Heart left ventricle (tissue), 16 donors: ENCODE measurements at regions not wholly inside any gene's neighbourhood (a gene's known extent, or its start where the extent isn't known, plus 50 kb on each side); places are given as distances from the start of the nearest gene placed in this dataset.

Experiments
- ATAC-seq, 4 donors: fragments of 200-7000 bp; cut with Tn5 transposase; one replicate each; pipeline ENCODE4 v1.9.1; 2020 to 2022; ENCODE audit warnings: moderate library complexity in 4 of 4, mild to moderate bottlenecking in 3 of 4, moderate number of reproducible peaks in 1 of 4
- DNase-seq, 5 donors: peaks; one replicate each; pipeline ENCODE4 v3.0.0-alpha.2; 2020
- H3K27ac ChIP-seq, 12 donors: fragments of 200-600 bp; sonication (generic) in 4 of 12; one replicate each; pipeline versions ENCODE4 v1.5.0 to v1.8.0; 2016 to 2022; ENCODE audit warnings: mild to moderate bottlenecking in 2 of 12
- H3K27me3 ChIP-seq, 9 donors: fragments of 200-600 bp; sonication (generic) in 2 of 9; one replicate each; pipeline versions ENCODE4 v1.5.1 to v1.8.0; 2016 to 2022; ENCODE audit warnings: mild to moderate bottlenecking in 3 of 9
- H3K36me3 ChIP-seq, 9 donors: fragments of 200-600 bp; sonication (generic) in 2 of 9; one replicate each; pipeline versions ENCODE4 v1.5.0 to v1.8.0; 2018 to 2022; ENCODE audit warnings: mild to moderate bottlenecking in 2 of 9
- H3K4me1 ChIP-seq, 12 donors: fragments of 200-600 bp; sonication (generic) in 4 of 12; one replicate each; pipeline versions ENCODE4 v1.5.0 to v1.8.0; 2016 to 2022; ENCODE audit warnings: mild to moderate bottlenecking in 3 of 12
- H3K4me3 ChIP-seq, 12 donors: fragments of 200-600 bp; sonication (generic) in 4 of 12; one replicate each; pipeline versions ENCODE4 v1.5.0 to v1.8.0; 2017 to 2022; ENCODE audit warnings: mild to moderate bottlenecking in 9 of 12, moderate library complexity in 4 of 12
- H3K9me3 ChIP-seq, 12 donors: fragments of 200-600 bp; sonication (generic) in 4 of 12; one replicate each; pipeline versions ENCODE4 v1.5.0 to v1.8.0; 2016 to 2022; ENCODE audit warnings: mild to moderate bottlenecking in 1 of 12
- POLR2A ChIP-seq, 2 donors: fragments of 450-650 bp; IDR thresholded peaks; one replicate each; pipeline ENCODE4 v1.6.1; 2017; ENCODE audit warnings: antibody characterized with exemption in 2 of 2, mild to moderate bottlenecking in 2 of 2, moderate library complexity in 2 of 2
- WGBS, 4 donors: extraction: QIAGEN DNeasy Blood & Tissue Kit in 2 of 4; methylation state at CpG; one replicate each; pipeline versions ENCODE4 v1.1.5 to v1.1.7; 2013 to 2018; 5-methylcytosine and 5-hydroxymethylcytosine counted together
- intact Hi-C, 10 donors: fragments of 100-400 bp; cut with DNase I; formaldehyde crosslinking; loops; one replicate each; pipeline versions ENCODE4 v1.11.1 to v1.14.2; 2022
- TF ChIP-seq, protein P1 (sequence below), 12 donors: fragments of 200-600 bp; sonication (generic) in 4 of 12; IDR thresholded peaks; one replicate each; pipeline versions ENCODE4 v1.5.0 to v1.8.0; 2018 to 2022; ENCODE audit warnings: antibody characterized with exemption in 12 of 12, mild to moderate bottlenecking in 5 of 12
- donor health status: ischemic (EF 13 %, LVEDD 7.1; RV severe dilation, severe dysfunction).
- donor health status: healthy with polysubstance abuse.
- donor health status: DM: no; HTN: yes; CAD: no.
- donor health status: DM: no; HTN: no; CAD: no.
- donor health status: ischemic (EF 25% LVEDD 6.9; RV normal size, moderate dysfunction).
- donor health status: ischemic (EF 25% LVEDD 5.7; RV mildly dilated, moderate dysfunction).
- donor health status: healthy.
- donor health status: DM: yes; HTN: yes; CAD: no.
- donor health status: ischemic (EF 35%, LVEDD 5.7; RV mildly dilated, moderate dysfunction).
- donor health status: nonischemic (EF 11% LVEDD 7.7; RV severe dilation, severe dysfunction).
- donor health status: DM: yes; HTN: yes; CAD: no.
- donor health status: PGD.
- donor health status: ischemic (EF 29% LVEDD 5.4; RV normal size, mild dysfunction).
- donor health status: nonischemic (EF 23%, LVEDD 6.1; RV moderate dilation, normal function).

GRCh38 chr11:10627291-10627690, 58.8 kb upstream of the LYVE1 start:
- ATAC-seq (no peak), DNase-seq (no peak)
- intact Hi-C loops = loop anchor here in 2 of 10 donors (5.0 to 10.0 kb wide), 2 partner anchors 105 to 108 kb away; no protein-coding TSS in a partner anchor
- H3K4me3 ChIP-seq = no peak overlapping the region
- H3K27me3 ChIP-seq = no peaks in the 10 kb centered on the region
- H3K36me3 ChIP-seq = peaks cover 0 to 4% (median 0%) of the 10 kb centered on the region in 9 donors
- WGBS, 4 donors = 87 to 96% (median 94%) methylated on average over 7 of the region's 7 CpGs
- TF ChIP-seq, protein P1, sequence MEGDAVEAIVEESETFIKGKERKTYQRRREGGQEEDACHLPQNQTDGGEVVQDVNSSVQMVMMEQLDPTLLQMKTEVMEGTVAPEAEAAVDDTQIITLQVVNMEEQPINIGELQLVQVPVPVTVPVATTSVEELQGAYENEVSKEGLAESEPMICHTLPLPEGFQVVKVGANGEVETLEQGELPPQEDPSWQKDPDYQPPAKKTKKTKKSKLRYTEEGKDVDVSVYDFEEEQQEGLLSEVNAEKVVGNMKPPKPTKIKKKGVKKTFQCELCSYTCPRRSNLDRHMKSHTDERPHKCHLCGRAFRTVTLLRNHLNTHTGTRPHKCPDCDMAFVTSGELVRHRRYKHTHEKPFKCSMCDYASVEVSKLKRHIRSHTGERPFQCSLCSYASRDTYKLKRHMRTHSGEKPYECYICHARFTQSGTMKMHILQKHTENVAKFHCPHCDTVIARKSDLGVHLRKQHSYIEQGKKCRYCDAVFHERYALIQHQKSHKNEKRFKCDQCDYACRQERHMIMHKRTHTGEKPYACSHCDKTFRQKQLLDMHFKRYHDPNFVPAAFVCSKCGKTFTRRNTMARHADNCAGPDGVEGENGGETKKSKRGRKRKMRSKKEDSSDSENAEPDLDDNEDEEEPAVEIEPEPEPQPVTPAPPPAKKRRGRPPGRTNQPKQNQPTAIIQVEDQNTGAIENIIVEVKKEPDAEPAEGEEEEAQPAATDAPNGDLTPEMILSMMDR (IDR thresholded peaks at IDR 0.05) = no peak
- TF ChIP-seq POLR2A (IDR thresholded peaks at IDR 0.05) = no peak
- no peaks in the 10 kb centered on the region for H3K9me3 ChIP-seq
- peak overlapping the region in 1 of 12 donors; percentile 74 for H3K27ac ChIP-seq
- peaks cover 0 to 27% (median 0%) of the 10 kb centered on the region in 12 donors for H3K4me1 ChIP-seq

GRCh38 chr11:10625982-10626311, 57.5 kb upstream of the LYVE1 start:
- ATAC-seq (no peak), DNase-seq (peak in 2 of 5 donors; percentile 39 to 54)
- H3K36me3 ChIP-seq = no peaks in the 10 kb centered on the region
- peak overlapping the region in 2 of 12 donors; percentile 38 to 74 for H3K27ac ChIP-seq
- intact Hi-C loops = loop anchor here in 5 of 10 donors (2.0 to 10.0 kb wide), 3 partner anchors 106 to 109 kb away; no protein-coding TSS in a partner anchor
- no peak overlapping the region for H3K4me3 ChIP-seq
- H3K27me3 ChIP-seq = no peaks in the 10 kb centered on the region
- WGBS, 4 donors = 67 to 91% (median 81%) methylated on average over 9 to 13 of the region's 13 CpGs
- TF ChIP-seq POLR2A (IDR thresholded peaks at IDR 0.05) = no peak
- TF ChIP-seq, protein P1 (IDR thresholded peaks at IDR 0.05) = no peak
- H3K4me1 ChIP-seq = peaks cover 0 to 30% (median 0%) of the 10 kb centered on the region in 12 donors
- no peaks in the 10 kb centered on the region for H3K9me3 ChIP-seq

- Histone ChIP-seq H3K36me3 (no peaks in the 10 kb centered on the region), H3K4me1 (peaks cover 0 to 30% (median 0%) of the 10 kb centered on the region in 12 donors)
Observed at GRCh38 chr11:10625281-10625981, 57.0 kb upstream of the LYVE1 start.

More at GRCh38 chr11:10625281-10625981, 57.0 kb upstream of the LYVE1 start:
- H3K4me3 ChIP-seq = no peak overlapping the region
- no peak for TF ChIP-seq POLR2A (IDR thresholded peaks at IDR 0.05)
- TF ChIP-seq, protein P1 (IDR thresholded peaks at IDR 0.05) = no peak
- DNase-seq (no peak), ATAC-seq (no peak)
- no peaks in the 10 kb centered on the region for H3K27me3 ChIP-seq
- no peaks in the 10 kb centered on the region for H3K9me3 ChIP-seq
- 90 to 93% (median 92%) methylated on average over 6 of the region's 6 CpGs for WGBS, 4 donors
- intact Hi-C loops = loop anchor here in 5 of 10 donors (2.0 to 10.0 kb wide), 3 partner anchors 107 to 109 kb away; no protein-coding TSS in a partner anchor
- H3K27ac ChIP-seq = peak overlapping the region in 1 of 12 donors; percentile 74
